ENCODE measurements at regions not wholly inside any gene's neighbourhood (a gene's known extent, or its start where the extent isn't known, plus 50 kb on each side); places are given as distances from the start of the nearest gene placed in this dataset.
"Not testable (repeated sequence)": the region's sequence is repeated elsewhere in the genome, so short reads cannot be mapped to it uniquely, and the experiment has no call there.

DNA sequence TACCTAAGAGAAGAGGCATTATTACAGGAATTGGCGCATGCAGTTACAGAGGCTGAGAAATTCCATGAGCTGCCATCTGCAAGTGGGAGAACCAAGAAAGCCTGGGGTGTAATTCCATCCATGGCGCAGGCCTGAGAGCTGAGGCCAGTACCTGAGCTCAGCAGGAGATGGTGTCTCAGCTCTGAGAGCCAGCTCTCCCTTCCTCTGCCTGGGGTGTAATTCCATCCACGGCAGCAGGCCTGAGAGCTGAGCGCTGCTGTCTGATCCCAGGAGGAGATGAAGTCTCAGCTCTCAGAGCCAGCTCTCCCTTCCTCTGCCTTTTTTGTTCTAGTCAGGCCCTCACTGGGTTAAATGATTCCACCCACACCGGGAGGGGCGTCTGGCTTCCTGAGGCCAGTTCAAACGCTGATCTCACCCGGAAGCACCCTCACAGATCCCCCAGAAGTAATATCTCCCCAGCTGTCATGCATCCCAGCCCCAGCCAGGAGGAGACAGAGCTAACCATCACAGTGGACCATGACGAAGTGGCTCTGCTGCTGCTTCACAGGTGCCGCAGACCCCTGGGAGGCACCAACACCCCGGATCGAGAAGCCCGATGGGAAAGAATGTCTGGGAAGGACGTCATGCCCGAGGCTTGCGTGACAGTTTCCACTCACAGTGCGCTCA, 4454.9 kb upstream of the TPTE start:
- DNase-seq = not testable (repeated sequence)

DNA sequence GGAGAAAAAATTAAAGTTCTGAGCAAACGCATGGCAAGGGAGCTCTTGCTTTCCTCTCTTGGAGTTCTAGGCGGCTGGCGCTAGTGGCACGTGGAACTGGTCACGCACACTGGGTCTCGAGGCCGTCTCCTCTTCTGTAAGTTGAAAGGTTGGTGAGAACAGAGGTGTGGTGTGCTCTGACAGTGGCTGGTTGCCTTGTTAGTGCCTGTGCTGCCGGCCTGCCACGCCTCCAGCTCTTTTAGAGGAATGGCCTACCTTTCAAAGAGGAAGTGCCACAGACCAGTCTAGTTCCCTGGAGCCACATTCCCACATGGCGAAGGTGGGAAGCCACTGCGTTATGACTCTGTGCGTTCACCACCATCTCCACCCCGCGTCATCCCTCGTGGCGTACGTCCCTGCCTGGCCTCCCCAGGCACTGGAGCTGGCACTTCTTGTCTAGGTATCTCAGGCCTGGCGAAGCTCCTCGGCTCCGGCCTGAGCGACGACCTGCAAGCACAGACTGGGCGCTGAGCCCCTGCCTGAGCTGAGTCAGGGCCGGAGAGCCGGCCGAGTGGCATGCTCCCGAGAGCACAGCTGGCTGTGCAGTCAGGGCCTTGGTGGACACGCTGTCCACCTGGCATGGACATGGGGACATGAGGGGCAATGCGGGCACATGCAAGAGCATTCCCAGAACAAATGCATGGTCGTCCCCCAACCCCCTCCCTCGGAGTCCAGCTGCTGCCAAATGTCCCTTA, 4453.1 kb upstream of the TPTE start:
- not testable (repeated sequence) for DNase-seq

DNA sequence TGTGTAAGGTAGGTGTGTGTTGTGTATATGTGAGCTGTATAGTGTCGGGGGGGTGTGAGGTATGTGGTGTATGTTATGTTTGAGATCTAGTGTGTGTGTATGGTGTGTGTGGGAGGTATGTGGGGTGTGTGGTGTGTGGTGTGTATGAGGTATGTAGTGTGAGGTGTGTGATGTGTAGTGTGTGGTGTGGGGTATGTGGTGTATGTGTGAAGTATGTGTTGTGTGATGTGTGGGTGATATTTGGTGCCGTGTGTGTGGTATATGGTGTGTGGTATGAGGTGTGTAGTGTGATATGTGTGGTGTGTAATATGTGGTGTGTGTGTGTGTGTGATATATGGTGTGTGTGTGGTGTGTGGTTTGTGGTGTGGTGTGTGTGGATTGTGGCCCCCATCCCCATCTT, 4451.2 kb upstream of the TPTE start:
- not testable (repeated sequence) for DNase-seq

DNA sequence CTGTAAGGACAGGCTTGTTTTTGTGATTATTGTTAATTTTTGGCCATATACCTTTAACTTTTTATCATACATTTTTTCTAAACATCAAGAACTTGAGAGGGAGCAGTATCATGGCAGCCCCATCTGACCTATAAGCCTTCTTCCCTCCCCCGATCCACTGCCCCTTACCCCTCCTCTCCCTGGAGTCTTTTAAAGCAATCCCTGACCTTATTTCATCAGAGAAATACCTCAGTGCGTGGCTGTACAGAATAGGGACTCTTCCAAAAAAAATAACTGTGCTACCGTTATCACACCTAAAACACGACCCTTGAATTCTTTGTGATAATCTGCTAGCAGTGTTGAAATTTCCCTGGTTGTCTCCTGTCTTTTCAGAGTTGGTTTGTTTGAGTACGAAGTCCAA, 4448.7 kb upstream of the TPTE start:
- DNase-seq = not testable (repeated sequence)

DNA sequence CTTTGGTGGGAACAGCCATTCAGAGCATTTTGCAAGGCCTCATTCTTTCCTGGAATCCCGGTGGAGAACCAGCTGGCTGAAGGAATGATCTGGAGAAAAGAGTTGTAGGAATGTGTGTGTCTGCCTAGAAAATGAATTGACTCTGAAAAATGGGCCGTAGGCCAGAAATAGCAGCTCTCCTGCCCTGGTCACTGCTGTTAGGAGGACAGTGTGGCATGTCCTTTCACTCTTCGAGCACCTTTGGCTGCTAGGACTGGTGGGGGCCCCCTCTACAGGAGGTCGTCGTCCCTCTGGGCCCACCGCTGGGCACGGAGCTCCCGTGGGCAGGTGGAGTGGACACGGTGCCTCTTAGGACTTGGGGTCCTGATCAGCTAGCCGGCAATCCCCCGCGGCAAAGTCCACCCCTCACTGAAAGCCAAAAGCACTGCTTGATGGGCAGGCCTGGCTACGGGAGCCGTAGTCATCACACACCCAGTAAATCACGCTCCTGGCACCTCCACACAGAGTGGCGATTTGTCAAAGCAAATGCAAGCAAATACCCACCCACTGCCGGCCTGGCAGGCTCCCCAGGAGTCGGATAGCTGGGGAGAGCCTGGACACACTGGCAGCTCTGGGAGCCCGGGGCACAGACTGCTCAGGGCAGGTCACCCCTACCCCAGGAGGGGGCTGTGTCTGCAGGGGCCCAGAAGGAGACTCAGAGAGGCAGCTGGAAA, 4447.2 kb upstream of the TPTE start:
- DNase-seq = not testable (repeated sequence)

DNA sequence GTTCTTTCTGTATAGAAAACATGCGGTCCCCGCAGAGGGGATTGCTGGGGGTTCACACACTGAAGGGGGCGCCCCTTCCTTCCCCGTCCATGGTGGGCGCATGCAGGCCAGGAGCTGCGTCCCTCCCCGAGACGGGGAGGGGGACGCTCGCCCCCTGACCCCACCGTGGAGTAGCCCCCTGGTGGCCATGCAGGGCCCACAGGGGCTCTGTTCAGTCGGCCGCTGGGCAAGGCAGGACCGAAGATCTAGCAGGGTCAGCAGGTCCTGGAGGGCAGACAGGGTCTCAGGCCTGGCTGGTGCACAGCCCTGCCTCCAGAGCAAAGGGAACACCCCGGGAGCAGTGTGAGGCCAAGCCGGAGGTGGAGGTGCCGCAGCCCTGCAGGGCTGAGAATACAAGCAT, 4446.4 kb upstream of the TPTE start:
- not testable (repeated sequence) for DNase-seq

DNA sequence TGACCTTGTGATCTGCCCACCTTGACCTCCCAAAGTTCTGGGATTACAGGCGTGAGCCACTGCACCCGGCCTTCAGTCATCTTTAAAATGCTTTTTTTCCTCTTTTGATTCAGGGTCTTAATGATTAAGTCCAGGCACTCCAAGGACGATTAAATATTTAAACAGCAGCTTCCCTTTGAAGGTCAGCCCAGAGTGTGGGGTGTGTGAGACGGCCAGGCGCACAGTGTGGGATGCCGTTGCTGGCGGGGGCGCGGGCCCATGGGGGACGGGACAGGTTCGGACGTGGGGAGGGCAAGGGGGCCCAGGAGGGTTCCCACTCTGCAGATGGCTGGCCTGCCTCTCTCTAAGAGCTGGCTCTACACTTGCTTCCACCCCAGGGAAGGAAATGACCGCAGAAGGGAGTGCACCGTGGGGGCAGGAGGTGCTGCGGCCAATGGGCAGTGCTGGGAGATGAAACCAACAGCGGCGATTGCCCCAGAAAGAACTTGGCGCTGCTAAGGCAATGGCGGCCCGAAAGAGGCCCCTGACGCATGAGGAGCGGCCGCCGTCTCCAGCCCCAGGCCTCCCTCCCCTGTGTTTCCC, 4445.7 kb upstream of the TPTE start:
- DNase-seq = not testable (repeated sequence)

DNA sequence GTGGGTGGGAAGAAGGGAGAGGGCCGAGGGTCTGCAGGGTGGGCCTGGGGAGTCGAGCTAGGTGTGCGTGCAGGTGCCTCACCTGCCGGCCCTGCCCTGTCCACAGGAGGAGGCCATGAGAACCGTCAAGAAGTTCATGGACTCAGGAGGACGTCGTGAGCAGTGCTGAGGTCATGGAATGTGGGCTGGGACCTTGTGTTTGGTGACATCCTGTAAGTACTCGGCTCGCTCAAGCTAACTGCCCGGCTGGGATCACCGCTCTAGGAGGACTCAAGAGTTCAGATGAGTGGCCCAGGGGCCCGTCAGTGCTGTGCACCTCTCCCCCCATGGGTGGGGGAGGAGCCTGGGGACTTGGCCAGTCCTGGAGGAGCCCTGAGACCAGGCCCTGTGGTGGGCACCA, 4444.0 kb upstream of the TPTE start:
- not testable (repeated sequence) for DNase-seq

DNA sequence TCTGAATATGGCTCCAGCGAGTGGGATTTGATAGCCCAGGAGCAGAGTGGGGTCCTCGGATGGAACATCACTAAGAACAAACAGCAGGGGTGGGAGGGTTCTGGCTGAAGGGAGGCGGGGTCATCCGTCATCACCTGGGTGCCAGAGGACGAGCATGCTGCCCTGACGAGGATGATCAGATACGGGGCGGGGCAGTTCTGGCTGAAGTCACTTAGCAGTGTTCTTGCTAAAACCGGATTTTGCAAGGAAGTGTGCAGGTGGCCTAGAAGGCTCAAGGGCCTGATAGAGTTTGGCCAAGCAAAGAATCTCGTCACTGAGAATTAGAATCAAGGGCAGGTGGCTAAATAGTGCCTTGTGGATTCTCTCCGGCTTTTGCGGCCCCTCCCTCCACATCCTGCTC, 4442.5 kb upstream of the TPTE start:
- DNase-seq = not testable (repeated sequence)

DNA sequence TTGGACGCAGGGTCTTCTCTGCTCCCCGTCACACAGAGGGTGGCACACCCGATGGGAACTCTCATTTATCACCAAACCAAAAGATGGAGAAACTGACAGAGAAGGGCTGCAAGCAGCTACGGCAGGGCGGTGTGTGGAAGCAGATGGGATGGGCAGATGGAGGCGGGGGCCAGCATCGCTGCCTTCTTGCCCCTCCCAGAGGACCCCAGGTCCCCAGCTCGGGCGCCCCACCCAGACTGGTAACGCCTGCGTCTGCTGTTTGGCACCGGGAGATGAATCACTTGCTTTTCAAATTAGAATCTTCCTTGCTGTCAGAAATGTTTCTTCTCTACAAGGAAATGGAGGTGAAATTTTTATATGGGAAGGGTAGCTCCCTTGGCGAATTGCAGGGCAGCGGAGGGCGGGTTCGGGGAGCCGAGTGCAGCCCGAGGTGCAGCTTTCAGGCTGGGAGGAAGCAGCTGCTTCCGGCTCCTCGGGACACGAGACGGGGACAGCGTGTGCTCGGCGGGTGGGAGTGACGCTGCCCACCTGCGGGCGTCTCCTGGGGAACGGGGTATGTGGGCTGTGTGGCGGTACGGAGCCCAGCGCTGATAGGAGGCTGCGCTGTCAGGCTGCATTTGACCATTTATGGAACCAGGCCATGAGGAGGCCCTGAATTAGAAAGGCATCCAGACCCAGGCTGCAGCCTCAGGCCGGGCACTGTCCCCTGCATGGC, 4440.3 kb upstream of the TPTE start:
- DNase-seq = not testable (repeated sequence)

DNA sequence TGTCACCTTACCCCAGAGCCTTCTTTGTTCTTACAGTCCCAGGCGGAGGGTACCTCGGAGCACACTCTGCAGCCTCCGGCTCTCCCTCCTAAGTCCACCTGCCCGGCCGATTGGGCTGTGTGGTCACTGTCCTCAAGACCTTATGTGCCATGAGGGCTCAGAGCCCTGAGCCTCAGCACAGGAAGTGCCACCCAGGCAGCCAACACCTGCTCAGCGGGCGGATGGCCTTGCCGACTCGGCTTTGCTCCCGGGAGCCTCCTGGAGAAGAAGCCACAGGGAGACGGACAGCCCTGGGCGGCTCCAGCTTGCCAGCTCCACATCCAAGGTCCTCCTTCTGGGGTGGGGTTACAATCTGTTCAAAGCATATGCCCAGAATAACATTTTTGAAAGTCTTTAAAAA, 4439.2 kb upstream of the TPTE start:
- DNase-seq = not testable (repeated sequence)

DNA sequence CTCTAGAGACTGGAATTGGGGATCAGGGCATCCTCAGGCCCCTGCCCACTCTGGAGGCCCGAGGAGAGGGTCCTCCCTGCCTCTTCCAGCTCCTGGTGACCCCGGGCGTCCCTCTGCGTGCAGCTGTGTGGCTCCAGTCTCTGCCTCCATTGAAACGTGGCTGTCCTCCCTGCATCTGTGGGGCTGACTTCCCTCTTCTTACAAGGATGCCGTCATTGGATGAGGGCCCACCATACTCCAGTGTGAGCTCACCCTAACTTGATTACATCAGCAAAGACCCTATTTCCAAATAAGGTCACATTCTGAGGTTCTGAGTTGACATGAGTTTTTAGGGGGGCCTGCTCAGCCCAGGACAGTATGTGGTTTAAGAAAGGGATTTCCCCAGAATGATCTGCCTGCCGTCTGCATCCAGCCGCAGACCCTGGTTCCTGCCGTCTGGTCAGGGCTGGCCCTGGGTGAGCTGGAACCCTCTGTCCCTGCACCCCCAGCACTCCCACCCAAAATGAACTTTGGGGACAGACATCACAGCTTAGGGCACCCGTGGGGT, 4437.7 kb upstream of the TPTE start:
- DNase-seq = not testable (repeated sequence)

DNA sequence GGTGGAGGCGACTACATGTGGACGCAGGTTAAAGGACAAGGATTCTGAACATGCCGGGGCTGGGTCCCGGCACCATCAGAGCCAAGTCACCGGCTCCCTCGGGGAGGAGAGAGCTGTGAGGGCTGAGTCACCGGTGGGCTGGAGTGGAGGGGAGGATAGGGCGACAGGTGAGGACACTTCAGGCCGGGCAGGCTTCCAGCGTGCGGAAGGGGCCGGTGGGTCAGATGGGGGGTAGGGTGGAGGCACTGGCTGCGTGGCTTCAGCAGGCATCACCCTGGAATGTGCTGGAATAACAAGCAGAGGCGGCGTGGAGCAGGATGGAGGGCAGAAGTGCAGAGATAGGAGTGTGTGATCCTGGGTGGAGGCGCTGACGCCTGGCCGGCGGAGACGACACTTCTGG, 4435.3 kb upstream of the TPTE start:
- not testable (repeated sequence) for DNase-seq

DNA sequence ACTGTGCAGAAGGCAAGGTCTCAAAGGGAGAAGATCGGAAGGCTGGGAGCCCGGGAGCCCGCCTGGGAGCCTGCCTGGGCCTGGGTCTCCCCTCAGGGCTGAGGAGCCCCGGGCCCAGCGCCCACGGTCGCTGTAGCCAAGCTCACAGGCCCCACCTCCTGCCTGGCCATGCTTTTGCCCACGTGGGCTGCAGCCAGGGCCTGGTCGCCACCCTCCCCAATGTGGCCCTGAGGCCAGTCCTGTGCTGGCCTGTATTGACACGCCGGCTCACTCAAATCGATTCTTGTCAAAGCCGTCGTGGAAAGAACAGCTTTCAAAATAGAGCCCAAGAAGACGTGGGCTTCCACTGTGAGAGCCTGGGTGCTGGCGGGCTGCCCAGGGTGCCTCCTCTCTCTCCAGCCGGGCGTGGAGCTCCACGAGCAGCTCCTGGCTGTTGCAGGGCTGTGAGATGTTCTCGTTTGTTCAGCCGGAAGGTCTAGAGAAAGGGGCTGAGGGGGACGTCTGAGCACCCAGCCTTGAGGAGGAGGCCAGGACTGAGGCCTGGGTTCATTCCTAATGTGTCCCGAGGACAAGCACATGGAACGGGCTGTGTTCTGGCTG, 4433.7 kb upstream of the TPTE start:
- DNase-seq = not testable (repeated sequence)

DNA sequence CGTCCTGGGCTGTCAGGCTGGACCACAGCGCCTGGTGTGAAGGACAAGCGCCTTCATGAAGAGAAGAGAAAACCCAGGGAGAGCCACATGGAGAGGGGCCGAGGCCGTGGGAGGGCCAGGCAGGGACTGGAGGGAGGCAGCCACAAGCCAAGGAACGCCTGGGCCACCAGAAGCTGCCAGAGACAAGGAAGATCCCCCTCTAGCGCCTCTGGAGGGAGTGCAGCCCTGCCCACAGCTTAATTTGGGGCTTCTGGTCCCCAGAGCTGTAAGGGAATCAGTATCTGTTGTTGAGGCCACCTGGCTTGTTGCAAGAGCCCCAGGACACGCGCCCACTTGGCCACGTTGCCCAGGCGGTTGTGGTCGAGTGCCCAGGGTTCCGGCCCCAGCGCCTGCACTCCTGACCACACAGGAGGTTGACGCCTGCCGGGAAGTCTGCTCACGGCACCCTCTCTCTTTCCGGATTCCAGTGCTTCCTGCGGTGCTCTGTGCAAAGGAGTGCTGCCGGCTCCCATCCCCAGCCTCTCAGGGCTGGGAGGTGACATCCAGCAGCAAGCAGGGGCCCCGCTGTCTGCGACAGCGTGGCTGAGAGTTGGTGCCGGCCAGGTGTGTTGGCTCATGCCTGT, 4431.0 kb upstream of the TPTE start:
- DNase-seq = not testable (repeated sequence)

DNA sequence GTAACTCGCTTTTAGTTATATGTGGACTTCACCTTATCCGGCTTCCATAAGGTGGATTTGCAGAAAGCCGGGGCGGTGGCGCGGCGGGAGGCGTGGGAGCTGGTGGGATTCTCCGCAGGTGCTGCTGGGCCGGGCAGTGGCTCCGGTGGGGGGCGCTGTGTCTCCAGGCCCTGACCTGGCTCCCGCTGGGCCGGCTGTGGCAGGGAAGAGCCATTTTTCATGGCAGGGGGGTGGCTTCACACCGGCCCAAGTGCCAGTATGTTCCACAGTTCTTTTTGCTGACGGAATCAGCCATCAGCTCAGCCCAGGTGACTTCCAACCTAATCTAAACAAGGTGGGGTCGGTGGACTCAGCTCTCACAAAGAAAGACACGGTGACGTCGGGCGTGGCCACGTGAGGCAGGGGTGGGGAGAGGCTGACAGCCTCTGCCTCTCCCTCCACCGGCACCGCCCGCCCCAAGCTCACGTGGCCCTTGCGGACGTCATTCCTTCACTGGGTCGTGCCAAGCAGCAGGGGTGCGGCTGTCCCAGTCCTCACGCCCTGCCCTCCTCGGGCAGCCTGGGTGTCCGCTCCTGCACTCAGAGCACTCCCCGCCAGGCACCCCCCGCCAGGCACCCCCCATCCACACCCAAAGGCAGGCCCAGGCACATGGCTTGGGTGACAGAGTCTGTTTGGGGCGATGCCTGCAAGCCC, 4429.9 kb upstream of the TPTE start:
- not testable (repeated sequence) for DNase-seq

DNA sequence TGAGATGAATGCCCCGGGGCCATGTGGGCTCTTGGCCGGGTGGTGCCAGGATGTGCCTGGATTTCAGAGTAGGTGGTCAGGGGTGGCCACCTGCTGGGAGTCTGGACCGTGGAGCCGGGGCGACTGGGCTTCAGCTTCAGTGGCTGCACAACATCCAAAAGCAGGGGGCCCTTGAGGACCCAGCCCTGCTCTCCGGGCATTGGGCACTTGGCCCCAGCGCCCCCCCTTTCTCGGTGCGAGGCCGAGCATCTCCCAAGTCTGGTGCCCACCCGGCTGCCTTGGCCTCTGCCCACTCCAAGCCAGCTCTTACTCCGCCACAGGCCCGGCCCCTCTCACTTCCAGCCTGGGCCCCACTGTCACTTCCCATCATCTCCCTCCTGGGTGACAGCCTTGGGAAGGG, 4429.0 kb upstream of the TPTE start:
- DNase-seq = not testable (repeated sequence)

DNA sequence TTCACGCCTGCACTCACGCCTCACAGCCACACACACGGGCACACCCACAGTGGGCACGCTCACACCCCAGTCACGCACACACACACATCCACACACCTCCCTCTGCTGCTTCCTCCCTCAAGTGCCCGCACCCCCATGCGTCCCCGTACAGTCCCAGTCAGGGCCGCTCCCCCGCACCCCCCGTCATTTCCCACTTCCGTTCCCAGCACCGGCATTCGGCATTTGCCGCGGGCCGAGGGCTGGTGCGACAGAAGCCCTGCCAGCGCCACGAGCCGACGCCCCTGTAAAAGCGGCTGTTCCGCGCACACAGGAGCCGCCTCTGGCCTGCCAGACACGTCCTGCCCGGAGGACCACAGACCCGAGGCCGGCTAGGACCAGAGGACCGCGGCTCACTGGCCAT, 4428.0 kb upstream of the TPTE start:
- DNase-seq = not testable (repeated sequence)

DNA sequence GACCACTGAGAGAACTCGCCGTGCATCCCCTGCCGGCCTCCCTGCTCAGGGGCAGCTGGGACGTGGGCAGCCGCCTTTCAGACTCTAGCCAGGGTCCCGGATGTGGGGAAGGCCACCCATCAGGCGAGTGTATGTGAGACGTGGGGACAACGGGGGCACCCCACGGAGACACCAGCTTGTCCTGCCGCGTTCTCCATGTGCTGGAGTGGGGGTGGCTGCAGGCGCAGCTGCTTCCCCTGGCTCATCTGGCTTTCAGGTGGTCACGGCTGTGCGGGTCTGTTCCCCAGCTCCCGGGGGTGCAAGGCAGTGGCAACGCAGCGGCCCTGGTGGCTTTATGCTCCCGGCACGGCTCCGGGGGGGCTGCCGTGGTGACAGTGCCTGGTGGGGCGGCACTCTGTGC, 4427.5 kb upstream of the TPTE start:
- not testable (repeated sequence) for DNase-seq

DNA sequence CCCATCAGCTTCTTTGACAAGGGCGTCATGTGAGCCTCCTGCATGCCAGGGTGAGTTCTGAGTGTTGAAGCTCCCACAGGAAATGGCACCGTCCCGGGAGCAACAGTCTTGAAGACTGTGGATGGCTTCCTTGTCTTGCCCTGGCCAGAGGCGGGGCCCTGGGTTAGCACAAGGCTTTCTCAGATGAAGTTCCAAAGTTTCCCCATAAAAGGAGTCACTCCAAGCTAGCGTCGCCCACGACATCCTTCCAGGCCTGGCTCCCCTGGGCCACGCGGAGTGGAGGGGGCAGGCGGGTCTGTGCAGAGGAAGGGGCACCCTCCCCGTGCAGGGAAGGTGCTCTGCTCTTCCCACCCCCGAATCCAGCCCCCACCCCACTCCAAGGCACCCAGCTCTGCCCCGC, 4426.1 kb upstream of the TPTE start:
- not testable (repeated sequence) for DNase-seq

All from stimulated activated CD8-positive, alpha-beta memory T cell treated with anti-CD3 and anti-CD28 coated beads, Interleukin-4, amount 100 ng/mL, for 48 hours (primary cell).